Fibroblast of skin of left biceps (primary cell): ENCODE measurements at regions not wholly inside any gene's neighbourhood (a gene's known extent, or its start where the extent isn't known, plus 50 kb on each side); places are given as distances from the start of the nearest gene placed in this dataset.

ENCODE experiments used
- DNase-seq, 2 experiments: peaks; one replicate each; pipeline ENCODE4 v3.0.0-alpha.2; 2013; ENCODE audit warnings: low read depth in 2 of 2

DNA sequence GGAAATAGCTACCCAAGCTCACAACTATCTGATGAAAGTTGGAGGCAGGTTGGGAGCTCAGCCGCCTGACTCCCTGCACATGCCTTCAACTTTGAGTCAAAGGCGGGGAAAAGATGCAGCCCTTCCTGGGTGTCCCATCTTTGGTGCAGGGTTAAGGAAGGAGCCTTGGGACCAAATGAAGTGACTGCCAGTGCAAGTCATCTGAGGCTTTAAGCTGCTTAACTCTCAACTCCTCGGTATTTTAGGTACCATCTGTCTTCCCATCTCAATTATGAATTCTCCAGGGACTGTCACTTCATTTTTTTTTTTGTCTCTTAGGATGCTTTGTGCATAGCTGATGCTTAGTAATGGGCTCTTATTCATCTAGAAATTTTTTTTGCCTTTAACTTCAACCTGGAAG is 408.8 kb upstream of the C2CD4B start:
- DNase-seq: no peak

DNA sequence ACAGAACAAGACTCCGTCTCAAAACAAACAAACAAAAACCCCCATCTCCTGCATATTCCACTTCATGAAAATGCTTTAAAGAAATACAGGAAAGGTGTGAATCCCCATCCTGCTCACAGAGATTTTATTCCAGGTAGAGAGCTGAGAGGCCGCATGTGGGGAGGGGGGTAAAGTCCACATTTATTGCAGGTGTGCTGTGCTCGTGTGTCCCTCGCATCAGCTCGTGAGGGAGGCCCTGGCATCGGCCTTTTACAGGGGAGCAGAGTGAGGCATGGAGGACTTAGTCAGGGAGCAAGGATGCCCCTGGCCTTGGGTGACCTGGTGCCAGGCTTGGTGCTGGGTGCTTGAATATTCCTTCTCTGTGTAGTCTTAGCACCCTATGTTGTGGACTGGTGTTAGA is 413.5 kb upstream of the C2CD4B start:
- DNase-seq: no peak

- no peak for DNase-seq
These were observed 413.9 kb upstream of the C2CD4B start for GRCh38 chr15:62578960-62579359.

DNA sequence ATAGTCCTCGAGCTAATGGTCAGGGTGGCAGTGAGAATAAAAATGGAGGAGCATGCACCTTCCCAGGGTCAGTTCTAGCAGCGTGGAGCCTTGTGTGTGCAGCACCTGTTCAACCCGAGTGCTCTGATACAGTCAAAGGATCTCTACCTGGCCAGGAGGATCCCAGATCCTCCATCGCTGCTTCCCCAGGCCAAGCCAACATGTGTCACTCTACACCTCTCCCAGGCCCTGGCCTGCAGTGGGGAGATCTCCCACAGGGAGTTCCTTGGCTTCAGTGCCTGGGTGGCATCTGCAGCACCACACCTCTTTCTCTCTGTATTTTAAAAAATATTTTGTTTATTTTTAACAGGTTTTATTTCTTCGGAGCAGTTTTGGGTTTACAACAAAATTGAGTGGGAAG is 414.8 kb upstream of the C2CD4B start:
- DNase-seq: no peak

- DNase-seq: no peak
These were observed 417.5 kb upstream of the C2CD4B start for GRCh38 chr15:62582580-62582979.

DNA sequence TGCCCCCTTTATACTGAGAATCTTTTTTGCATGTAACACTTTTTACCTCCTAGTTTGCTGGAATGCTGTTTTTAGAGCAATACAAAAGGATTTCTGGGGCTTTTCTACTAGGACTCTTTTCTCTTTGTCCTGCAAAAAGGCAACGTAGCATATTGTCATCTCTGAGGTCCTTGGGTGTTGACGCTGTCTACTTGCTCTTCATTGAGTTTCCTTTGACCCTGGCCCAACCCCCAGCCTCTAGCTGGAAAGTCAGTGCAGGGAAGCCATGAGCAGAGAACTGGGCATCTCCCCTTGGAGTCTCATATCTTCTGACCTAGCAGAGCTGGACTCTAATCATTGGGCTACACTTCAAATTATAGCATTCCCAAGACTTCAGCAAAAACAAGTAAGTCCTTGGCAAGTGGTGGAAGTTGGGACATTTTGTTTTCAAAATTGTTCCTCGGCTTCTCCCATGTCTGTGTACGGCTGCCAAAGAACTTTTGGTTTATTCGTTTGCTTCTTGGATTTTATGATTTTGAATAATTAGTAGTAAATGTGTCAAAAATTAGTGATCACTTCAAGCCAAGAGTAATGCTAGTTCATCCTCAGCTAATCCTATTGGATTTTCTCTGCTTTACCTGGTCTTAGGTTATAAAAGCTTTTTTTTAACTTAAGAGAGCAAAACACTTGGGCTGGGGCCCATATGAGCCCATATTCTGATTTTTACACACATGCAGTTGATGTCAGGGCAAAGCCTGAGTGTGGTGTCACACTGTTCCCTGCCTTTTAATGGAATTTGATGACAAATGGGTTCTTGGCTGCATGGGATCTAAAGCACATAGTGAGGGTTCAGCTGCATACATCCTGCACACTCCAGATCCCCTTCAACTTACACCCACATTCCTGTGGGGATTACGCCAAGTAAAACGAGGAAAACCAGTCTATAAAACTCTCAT is 419.5 kb upstream of the C2CD4B start:
- no peak for DNase-seq

DNA sequence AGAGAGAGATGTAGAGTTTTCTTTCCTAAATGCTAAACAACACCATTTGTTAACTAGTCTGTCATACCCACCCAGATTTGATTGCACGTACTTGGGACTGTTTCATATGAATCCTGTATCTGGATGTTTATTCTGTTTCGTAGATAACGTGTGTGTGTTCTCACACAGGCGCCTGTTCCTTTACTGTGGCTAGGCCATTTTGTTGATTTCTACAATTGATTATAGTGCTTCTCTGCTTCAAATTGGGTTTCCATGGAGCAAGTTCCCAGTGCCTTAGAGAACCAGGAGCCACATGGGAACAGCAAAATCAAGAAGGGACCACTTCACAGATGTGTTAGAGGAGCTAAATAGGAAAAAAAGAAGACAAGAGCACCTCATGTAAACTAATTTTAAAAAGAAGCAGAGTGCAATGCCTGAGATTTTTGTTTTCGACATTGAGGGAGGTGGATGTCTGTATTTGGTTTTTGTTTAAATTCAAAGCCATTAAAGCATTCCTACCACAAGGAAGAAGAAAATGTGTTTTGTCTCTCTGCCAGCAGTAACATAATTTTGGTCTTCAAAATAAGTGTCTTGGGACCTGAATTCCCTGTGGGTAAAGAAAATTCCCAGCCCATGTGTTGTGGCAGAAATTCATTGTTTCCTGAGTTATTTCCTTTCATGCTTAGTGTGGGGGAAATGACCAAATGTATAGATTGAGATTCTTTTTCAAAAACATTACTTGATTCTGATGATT is 424.0 kb upstream of the C2CD4B start:
- peak; percentile 90 to 93 for DNase-seq

- DNase-seq: no peak
These were observed 427.1 kb upstream of the C2CD4B start for GRCh38 chr15:62591842-62592838.

DNA sequence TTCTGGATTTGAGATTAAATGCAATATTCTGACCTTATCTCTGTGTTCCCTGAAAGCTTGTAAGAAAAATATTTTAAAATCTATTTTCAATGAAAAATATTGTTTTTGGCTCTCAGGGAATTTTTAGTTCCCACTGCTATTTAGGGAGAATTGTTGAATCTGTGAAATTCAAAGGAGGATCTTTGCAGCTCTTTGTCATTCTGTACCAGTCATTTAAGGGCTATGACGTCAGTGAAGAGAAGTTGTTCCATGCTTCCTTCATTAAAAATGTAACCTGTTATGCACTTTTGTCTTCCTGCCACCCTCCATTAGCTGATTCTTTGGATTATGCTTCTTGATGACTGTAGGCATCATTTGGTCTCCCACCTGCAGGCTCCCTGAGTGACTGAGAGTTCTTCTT is 427.8 kb upstream of the C2CD4B start:
- no peak for DNase-seq

- no peak for DNase-seq
These were observed 428.8 kb upstream of the C2CD4B start for GRCh38 chr15:62593681-62594399.

GRCh38 chr15:62598217-62598616 is 433.1 kb upstream of the C2CD4B start:
- DNase-seq: no peak

DNA sequence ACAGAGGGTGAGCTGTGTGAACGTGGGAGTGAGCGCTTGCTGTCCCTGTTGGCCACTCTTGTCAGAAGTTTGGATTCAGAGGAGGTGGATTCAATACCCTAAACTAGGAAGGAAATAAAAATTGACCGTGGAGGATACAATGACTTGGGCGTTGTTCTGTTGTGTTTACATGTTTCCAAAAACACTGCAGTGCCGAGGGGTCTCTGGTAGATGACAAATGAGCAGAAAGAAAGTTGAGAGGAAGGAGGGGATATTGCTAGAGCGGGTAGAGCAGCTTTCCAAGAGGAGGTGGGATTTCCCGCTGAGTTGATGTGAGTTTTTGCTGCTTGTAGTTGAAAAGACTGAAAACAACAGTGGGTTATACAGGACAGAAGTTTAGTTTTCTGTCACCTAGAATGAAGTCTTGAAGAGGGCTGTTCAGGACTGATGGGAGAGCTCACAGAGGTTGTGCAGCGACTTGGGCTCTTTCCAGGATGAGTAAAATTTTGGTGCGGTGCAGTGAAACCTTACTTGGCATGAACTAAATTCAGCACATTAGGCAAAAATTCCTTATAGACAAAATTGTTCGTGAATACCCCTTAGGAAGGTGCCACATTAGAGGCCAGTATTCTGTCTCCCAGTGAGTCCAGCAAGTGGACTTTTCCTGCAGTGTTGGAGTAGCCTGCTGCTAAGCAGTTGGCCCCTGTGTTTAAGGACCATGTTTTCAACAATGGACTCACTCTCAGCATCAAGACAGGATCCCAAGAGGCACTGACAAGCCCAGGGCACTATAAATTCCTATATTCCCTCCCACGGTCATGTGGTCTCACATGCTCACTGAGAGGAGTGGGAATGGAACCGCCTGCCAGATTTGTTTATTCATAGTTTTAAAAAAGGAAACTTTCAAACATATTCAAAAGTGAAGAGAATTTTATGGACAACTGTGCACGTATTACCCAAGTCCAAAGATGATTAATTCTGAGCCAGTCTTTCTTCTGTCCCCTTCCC is 435.0 kb upstream of the C2CD4B start:
- no peak for DNase-seq

DNA sequence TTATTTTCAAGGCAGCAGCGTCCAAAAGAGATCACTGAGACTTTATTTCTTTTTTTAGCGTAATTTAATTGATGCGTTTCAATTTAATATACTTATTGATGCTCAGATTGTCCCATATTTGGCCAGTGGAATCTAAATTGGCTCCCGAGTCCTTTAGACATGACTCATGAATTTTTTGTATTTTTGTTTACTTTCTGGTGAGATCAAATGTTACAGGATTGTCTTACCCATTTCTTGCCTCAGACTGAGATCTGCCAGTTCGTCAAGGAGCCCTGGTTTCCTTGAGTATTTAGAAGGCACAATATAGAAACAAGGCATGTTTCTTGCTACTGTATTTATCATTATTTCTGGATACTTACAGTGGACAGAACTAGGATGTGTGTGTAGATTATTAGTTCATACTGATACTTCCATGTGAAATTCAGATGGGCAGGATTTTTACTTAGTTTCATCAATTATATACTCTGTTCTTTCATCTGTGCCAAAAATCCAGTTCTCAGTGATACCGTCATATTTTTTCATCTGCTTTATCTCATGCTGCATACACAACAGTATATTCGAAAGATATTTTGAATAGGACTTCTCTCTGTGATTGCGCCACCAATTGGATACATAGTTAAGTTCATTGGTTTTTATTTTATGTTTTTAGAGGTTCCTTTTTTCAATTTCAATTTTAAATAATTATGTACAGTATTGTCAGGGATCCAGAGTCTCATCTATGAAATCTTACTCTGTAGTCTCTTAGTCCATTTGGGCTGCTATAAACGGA is 436.9 kb upstream of the C2CD4B start:
- no peak for DNase-seq

DNA sequence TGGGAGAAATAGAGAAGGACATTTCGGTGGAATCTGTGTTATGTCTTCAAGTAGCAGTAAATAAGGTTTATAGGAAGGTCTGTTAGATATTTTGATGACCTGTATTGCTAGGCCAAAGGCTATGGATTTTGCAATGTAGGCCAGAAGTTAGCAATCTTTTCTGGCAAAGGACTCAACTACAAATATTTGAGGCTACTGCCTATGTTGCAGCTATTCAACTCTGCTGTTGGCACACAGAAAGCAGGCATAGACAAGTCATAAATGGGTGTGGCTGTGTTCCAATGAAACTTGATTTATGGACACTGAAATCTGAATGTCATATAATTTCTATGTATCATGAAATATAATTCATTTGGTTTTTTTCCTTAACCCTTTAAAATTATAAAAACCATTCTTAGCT is 438.7 kb upstream of the C2CD4B start:
- DNase-seq: peak; percentile 55 to 59

GRCh38 chr15:62605282-62605681 is 437.3 kb upstream of the TPM1 start:
- DNase-seq: no peak

GRCh38 chr15:62606376-62607113 is 436.0 kb upstream of the TPM1 start:
- peak; percentile 98 to 99 for DNase-seq

- no peak for DNase-seq
These were observed 435.5 kb upstream of the TPM1 start for GRCh38 chr15:62607114-62607462.

DNA sequence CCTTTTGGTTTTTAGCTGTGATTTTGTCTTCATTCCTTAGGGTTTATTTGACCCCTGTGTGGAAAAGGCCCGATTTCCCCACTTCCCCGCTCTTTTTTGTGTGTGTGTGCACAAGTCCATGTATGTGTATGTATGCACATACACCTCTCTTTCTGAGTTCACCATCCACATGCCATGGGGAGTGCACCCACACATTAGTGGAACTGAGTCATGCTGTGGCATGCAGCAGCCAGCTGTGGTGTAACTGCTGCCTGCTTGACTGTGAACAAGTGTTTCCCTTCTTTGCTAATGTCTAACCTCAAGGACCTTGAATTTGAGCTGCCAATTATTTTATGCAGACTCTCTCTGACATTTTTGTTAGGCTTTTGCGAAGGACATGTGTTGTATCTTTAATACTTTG is 434.9 kb upstream of the TPM1 start:
- no peak for DNase-seq

DNA sequence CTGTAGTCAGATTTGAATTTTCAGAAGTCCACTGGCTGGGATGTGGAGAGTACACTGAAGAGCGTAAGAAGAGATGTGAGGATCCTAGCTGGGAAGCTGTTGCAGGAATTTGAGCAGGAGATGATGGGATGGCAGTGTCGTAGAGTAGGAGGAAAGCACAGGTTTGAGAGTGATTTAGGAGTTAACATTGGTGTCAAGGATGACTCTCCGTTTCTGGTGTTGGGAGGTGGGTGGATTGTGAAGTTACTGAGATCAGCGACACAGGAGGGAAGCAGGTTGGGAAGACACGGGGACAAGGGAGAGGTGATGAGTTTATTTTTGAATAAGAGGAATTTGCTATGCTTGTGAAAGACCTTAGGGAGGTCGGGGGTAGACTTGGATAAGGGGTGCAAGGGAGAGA is 434.2 kb upstream of the TPM1 start:
- DNase-seq: no peak
